ENCODE measurements at regions not wholly inside any gene's neighbourhood (a gene's known extent, or its start where the extent isn't known, plus 50 kb on each side); places are given as distances from the start of the nearest gene placed in this dataset.

GRCh38 chr15:46548989-46549388 lies 914.2 kb downstream of the SQOR start:
- TF ChIP-seq CTCF (IDR thresholded peaks at IDR 0.05) (no peak), ZFX (IDR thresholded peaks at IDR 0.05; ENCODE audit: borderline replicate concordance) (no peak)
